GM23338 (cell line): ENCODE measurements at regions not wholly inside any gene's neighbourhood (a gene's known extent, or its start where the extent isn't known, plus 50 kb on each side); places are given as distances from the start of the nearest gene placed in this dataset.

Source experiments
- CREB1 ChIP-seq: fragments of 250-450 bp; sonication (Bioruptor Pico); IDR thresholded peaks from 2 replicates; pipeline ENCODE4 v1.5.0; 2020; ENCODE audit warnings: low read depth, mild to moderate bottlenecking, moderate library complexity
- CTCF ChIP-seq, 2 experiments: fragments of 200-600 bp in 1 of 2; sonication (generic) in 1 of 2; conservative IDR thresholded peaks; 2 replicates each; pipeline versions ENCODE4 v1.5.1 to v1.6.1; 2016 to 2017; ENCODE audit warnings: antibody characterized with exemption in 2 of 2, low read depth in 2 of 2, mild to moderate bottlenecking in 2 of 2, moderate library complexity in 1 of 2
- EZH2 ChIP-seq: fragments of 200-600 bp; sonication (generic); IDR thresholded peaks from one replicate; pipeline ENCODE4 v1.8.0; 2017; ENCODE audit warnings: antibody characterized with exemption, mild to moderate bottlenecking, low read depth; ENCODE audit not compliant: unreplicated experiment
- POLR2AphosphoS5 ChIP-seq: IDR thresholded peaks from 2 replicates; pipeline ENCODE4 v1.6.1; 2016; ENCODE audit warnings: antibody characterized with exemption, low read depth
- REST ChIP-seq: IDR thresholded peaks from one replicate; pipeline ENCODE4 v1.6.1; 2018; ENCODE audit warnings: antibody characterized with exemption; ENCODE audit not compliant: unreplicated experiment

GRCh38 chr13:34886987-34887386 lies 55.1 kb upstream of the NBEA start:
- TF ChIP-seq CREB1 (CRISPR knock-in tag), result no peak
- no peak for TF ChIP-seq POLR2AphosphoS5
- TF ChIP-seq CTCF (conservative IDR thresholded peaks at IDR 0.05; ENCODE audit: low read depth in 2 of 2), result no peak
- no peak for TF ChIP-seq REST
- TF ChIP-seq EZH2, result no peak
